ENCODE measurements at regions not wholly inside any gene's neighbourhood (a gene's known extent, or its start where the extent isn't known, plus 50 kb on each side); places are given as distances from the start of the nearest gene placed in this dataset.

DNA sequence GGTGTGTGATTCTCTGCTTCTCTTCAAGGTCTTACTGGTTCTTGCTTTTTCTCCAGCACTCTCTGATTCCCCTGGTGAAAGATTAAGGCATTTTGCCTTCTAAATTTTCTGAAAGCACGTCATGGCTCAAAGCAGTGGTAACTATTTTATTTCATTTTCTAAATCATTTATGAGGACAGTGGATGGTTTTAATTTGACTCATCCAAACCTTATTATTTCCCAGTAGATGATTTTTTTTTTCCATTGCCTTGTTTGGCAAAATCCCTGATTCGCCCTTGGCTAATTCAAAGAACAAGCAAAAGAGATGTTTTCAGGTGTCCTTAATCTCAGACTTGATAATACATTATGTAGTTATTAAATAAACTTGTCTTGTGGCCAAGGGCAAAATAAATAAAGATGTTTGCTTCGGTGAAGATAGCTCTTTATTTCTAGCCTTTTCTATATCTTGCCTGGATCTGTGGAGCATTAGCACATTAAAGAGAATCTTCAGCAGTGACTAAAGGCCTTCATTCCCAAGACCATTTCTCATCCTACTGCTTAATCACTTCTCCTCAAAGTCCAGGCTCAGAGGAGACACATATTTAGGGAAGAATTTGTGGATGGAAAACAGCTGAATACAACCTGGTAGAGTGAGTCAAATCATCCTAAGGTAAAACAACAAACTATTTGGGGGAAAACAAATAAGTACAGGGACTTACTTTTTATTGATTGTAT is 359.8 kb downstream of the DUSP10 start:
- DNase-seq: no peak

DNA sequence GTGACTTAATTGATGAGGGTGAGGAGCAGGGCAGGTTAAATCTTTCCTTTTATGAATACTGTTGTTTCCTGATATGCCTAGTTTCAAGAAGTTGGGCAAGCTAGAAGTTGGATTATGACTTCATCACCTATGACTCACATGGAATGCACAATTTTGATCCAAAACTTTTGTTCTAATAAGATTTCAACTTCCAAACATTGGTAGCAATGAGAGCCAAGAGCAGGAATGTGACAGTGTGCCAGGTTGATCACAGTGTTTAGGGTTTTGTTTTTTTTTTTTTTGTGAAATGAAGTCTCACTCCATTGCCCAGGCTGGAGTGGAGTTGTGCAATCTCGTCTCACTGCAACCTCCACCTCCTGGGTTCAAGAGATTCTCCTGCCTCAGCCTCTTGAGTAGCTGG is 349.4 kb downstream of the DUSP10 start:
- DNase-seq: no peak

DNA sequence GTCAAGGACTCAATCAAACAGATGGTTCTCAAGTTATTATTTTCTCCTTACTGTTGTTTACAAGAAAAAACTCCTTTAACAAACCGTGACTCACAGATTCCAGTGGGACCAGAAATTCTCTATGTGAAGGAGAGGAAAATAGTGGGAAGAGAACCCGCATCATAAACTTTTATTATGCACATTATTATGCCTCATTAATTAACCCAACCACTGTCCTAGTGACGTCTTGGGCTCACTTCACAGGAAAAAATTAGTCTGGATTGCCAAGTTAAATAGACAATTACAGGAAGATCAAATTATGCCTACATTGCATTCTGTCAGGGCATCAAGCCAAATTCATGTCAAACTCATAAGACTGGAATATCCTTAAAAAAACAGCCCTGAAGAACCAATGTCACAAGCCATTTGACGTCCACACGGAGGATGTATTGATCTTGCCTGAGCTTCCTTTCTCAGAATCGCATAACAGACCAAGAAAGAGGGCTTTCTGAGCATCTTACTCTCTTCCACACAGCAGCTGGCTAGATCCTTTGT is 347.8 kb downstream of the DUSP10 start:
- DNase-seq: no peak

DNA sequence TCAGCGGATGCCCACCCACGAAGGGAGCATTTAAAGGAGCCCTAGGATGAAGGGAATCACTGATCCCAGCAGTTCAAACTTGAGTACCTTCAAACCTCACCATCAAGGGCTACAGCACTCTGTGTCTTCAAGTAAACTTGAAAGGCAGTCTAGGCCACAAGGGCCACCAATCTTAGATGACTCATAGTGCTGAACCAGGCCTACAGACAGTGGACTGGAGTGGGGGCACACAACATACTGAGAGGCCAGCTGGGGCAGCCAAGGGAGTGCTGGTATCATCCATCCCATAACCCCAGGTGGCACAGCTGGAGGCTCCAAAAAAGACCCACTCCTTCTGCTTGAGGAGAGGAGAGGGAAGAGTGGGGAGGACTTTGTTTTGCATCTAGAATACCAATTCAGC is 345.4 kb downstream of the DUSP10 start:
- no peak for DNase-seq

DNA sequence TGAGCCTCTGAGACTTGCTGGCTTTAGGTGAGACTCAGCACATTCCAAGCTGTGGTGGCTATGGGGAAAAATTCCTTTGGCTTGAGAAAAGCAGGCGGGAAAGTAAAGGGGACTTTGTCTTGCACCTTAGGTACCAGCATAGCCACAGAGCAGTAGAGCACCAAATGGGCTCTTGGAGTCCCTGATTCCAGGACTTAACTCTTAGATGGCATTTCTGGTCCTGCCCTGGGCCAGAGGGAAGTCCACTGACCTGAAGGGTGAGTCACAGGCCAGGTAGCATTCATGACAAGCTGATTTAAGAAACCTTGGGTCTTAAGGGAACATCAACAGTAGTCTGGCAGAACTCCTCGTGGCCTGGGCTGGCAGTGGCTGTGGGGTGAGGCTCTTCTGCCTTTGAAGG is 344.7 kb downstream of the DUSP10 start:
- DNase-seq: no peak

DNA sequence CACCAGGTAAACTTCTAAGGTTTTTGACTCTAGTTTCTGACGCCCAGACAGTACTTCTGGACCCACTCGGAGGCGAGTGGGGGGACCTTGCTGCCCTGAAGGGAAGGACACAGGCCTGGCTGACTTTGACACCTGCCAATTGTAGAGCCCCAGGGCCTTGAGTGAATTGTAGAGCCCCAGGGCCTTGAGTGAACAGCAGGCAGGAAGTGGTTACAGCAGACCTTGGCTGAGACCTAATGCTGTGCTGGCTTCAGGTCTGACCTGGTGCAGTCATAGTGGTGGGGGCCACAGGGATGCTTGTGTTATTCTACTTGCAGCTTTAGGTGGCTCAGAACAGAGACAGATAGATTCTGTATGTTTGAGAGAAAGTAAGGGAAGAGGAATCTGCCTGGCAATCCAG is 344.3 kb downstream of the DUSP10 start:
- DNase-seq: no peak

DNA sequence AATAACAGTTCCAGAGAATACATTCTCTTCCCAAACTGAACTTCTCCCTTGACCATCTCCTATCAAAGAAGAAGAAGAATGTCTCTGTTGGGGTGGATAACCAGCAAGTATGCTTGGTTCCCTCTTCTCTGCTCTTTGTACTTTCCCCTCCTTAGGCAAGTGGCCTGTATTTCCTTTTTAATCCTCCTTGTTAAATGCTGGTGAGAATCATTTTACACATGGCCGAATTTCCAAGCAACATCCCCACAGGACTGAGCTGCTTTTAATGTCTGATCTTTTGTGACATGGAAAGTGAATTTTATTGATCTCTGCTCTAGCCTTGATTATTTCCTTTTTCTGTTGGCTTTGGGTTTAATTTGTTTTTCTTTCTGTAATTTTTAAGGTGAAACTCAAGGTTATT is 336.7 kb downstream of the DUSP10 start:
- DNase-seq: no peak

DNA sequence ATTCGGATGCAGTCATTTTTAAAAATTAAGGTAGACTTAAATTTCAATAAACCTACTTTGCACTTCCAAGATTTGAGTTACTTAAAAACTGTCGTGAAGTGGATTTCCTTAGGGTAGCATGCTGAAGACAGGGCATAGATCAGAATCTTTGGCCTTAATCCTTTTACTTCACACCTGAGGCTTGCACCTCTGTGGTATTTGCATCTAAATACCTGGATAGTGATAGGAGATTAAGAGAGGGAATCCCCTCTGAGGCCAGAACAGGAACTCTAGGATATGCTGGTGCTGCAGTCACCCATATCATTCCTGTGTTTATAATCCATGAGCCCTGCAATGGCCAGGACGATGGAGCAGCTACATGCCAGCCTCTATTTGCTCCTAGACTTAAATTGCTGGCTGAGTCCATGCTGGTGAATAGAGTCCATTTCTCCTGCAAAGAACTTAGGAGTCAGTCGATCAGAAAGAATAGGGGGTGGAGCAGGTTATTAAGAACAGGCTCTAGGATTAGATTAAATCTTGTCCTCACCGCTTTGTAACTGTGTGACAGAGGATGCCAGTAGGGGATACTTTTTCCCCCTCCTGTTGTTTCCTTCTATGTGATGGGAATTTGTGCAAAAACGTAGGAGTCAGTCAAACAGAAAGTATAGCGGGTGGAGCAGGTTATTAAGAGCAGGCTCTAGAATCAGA is 333.6 kb downstream of the DUSP10 start:
- no peak for DNase-seq

DNA sequence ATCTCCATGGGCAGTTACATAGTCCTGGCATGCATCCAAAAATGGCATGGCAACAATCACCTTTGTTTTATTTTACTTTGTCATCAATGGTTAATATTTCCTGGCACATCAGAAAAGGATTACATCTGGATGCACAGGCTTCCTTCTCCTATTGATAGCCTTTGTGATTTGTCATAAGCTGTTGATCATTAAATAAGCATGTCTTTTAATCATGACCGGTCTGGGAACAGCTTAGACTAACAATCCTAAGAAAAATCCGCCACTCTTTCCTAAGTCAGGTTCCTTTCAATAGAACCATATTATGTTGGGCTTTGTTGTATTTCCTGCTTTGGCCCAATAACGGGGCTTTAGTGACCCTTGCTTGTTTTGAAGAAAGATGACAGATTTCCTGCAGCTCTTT is 330.6 kb downstream of the DUSP10 start:
- DNase-seq: no peak

DNA sequence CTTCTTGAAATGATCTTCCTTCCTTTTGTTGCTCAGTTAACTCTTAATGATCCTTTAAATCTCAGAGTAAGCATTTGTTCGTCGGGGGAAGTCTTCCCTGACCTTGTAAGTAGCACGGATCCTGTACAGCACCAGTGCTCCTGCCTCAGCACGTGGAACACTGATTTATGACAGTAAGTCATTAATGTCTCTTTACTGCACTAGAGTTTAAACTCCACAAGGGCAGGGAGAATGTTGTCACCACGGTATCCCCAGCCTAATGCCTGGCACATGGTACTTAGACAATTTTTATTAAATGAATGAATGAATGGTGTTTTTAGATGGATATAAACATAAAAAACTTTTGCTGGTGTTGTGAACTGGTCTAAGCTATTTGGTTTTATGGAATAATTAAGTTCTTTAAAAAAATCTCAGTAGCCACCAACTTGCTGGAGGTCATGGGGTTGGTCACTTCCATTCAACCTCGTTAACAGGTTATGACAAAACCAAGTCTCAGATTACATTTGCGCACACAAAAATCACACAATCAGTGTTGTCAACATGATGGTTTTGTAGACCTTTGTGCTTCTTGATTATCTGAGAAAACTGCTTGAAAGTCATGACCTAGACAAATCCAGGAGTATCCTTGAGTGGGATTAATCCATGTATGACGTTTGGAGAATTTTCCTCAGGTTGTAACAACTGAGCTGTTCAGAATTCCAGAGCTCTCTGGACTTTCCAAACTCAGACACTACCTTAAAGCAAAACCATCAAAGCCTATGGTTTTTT is 326.9 kb downstream of the DUSP10 start:
- no peak for DNase-seq

DNA sequence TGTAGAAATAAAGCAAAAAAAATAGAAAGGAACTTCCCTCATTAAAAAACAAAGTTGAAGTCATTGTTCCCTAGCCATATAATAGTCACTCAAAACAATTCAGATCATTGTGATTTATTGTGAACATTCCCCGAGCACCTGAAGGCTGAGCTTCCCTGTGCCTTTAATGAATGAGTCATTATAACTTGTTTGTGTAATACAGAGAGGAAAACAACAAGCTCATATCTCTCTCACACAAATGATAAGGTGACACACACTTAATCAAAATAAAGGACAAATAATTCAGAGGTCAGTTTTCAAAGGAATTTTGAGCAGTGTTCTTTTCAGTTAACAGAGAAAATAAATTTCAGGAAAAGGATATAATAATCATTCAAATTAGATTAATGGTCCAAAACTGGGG is 326.2 kb downstream of the DUSP10 start:
- no peak for DNase-seq

DNA sequence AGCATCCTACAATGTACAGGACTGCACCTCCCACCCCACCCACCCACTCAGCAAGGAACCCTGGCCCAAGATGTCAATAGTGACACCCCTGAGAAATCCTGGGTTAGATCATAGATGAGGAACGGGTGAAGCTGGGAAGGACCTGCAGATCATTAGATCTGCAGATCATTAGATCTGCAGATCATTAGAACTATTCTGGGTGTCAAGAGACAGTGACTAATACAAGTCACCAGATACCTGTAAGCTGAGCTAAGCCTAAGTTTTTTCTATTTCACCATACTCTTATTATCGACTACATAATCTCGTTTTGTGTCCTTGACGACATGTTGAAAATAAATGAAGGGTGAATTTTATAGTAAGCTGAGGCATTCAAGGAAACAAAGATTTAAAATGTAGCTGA is 325.7 kb downstream of the DUSP10 start:
- no peak for DNase-seq

DNA sequence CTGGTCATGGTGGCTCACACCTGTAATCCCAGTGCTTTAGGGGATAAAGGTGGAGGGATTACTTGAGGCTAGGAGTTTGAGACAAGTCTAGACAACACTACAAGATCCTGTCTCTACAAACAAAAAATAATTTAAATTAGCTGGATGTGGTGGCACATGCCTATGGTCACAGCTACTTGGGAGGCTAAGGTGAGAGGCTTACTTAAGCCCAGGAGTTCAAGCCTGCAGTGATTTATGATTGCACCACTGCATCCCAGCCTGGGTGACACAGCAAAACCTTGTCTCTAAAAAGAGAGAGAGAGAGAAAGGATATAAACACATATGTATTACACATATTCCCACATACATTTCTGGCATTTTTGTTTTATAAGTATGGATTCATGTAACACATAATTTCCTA is 325.2 kb downstream of the DUSP10 start:
- DNase-seq: no peak

DNA sequence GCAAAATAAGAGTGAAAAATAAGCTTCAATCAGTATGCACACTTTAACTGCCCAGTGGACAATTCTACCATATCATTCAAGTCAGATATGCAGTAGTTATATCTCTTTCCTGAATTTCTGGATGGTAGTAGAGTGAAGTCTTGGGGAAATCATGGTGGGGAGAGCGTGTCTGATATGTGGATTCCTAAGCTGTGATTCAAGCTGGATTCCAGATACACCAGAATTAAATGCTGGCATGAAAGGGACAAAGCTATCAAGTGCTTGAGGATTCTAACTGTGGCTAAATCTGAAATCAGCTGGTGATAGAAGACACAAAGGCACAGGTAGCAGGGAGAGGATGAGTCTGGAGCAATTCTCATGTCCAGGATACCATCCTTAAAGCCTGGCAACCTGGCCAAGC is 323.5 kb downstream of the DUSP10 start:
- no peak for DNase-seq

DNA sequence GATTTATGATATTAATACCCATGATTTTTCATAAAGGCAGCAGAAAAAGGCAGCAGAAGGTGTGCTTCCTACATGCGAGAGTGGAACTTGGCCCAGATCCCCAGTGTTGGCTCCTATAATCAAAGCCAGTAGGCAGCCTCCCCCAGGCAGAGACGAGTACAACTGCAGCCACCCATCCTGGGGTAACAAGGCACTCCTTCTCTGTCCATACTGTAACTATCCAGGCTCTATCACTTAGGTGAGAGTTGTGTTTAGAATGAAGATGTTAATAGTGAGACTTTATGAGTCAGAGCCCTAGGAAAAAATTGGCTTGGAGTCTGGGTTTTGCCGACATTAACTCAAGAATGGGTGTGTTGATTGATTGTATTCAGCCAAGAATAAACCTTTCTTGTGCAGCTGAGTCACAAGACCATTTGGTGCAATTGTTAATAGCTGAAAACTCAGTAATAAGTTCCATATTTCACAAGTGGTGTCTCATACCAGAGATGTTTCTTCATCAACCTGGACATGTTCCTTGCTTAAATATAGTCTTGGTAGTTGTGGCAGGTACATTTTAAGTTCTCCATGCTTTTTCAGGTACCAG is 322.3 kb downstream of the DUSP10 start:
- DNase-seq: no peak

DNA sequence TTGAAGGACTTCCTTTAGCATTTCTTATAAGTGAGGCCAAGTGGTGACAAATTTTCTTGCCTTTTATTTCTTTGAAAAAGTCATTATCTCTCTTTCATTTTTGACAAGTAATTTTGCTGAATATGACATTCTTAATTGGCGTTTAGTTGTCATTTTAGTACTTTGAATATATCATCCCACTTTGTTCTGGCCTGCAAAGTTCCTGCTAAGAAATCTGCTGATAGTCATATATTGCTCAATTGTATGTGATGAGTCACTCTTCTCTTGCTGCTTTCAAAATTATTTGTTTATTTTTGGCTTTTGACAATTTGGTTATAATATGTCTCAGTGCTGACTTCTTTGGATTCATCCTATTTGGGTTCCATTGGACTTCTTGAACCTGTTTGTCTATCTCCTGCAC is 312.6 kb downstream of the DUSP10 start:
- DNase-seq: no peak

DNA sequence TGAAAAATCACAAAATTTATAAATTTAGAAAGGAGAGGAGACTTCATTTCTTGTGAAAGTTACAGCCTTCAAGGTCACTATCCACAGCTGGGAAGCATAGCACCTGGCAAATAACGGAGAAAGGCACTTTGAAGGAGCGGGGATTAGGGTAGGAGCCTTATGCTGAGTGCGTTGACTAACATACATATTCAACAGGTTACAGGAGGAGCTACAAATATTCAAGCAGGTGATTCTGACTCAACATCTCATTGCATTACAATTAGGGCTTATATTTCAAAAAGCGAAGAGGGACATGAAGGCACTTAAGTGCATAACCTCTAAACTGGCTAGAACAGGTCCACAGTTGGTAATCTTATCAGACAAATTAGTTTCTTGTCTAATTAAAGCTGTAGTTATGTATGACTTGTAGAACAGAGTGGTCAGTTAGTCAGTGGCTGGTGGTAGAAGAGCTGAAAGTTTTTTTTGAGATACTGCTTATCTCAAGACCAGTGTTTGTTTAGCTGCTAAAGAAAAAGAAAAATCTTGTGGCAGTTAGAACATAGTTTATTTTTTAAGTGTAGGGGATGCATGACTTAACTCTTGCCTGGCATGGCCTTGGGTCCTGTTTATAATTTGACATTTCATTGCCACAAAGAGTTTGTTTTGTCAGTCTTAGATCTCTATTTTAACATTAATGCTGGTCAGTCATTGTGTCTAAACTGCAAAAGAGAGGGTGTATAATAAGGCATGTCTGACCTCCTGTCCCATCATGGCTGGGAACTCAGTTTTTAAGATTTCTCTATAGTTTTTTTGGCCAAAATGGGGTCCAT is 311.5 kb downstream of the DUSP10 start:
- no peak for DNase-seq

DNA sequence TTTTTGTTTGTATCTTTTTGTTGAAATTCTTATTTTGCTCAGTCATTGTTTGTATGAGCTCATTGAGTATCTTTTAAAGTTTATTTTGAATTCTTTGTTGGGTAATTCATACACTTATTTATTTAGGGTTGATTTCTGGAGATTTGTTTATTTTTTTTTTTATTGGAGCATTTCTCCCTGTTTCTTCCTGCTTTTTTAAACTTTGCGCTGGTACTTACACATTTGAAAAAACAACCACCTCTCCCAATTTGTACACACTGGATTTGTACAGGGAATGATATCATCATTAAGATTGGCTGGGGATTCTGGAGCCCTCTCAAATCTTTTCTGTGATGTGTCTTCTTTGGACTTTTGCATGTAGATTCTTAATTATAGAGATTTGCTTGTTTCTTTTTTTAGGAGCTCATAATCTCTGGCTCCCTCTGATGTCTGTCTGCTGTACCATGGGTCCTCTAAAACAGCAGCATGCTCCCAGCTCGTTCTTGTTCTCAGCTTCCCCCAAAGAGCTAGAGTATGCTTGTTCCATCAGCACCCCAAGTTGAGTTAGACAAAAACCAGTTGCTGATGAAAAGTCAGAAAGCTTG is 310.7 kb downstream of the DUSP10 start:
- DNase-seq: no peak

DNA sequence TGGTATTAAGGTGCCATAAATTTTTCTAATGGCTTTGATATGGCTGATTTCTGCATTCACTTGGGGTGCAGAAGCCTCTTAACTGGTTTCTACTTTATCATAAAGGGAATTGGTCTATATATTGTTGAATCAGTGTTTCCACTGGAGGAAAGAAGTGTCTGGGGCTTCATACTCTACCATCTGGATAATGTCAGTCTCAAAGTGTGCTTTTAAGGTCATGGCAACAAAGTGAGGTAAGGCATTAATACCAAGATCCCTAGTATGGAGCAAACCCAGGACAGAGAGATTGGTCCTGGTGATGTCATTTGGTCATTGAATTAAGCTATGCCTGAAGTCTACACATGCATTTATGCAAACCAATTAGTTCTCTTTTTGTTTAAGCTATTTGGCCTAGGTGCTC is 309.9 kb downstream of the DUSP10 start:
- no peak for DNase-seq

DNA sequence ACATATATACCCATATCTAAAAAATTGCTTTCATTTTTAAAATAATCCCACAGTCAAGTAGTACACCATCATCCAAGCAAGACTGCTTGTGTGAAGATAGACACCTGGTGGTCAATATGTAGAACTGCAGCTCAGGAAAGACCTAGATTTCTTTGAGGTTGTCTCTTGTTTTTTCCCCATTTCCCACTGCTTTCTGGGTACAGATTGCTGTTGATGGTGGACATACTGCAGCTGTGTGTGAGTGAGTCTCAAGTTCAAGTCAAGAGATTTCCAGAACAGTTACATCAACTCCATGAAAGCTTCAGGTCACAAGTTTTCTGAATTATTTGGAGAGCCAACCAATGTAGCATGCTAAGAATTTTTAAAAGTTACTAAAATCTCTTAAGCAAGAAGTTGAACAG is 306.4 kb downstream of the DUSP10 start:
- no peak for DNase-seq

DNA sequence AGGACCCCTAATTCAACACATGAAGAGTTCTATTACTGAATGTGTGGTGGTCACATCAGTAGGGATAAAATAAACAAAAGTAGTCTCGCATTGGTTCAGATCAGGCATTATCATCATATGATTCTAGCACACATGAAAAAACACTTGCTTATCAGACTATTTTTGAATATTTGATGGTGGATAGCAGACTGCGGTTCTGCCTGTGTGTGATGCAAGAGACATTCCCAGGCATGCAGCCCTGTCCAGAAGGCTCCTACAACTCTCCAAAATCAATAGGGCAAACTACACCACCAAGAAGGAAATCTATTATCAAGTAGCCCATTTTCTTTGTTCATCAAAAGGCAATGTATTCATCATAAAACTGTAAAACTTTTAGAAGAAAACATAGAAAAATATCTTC is 304.7 kb downstream of the DUSP10 start:
- DNase-seq: no peak

DNA sequence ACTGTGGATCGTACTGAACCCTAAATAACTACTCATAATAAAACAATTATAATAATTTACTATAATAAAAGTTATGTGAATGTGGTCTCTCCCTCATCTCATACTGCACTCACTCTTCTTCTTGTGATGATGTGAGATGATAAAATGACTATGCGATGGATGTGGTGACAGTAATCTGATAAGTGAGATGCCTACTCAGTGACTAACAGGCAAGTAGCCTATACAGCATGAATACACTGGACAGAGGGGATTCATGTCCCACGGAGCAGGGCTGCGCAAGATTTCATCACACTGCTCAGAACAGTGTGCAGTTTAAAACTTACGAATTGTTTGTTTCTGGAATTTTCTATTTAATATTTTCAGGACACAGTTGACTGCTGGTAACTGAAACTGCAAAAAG is 304.0 kb downstream of the DUSP10 start:
- DNase-seq: no peak
